HG03135 (cell line): ENCODE measurements at regions not wholly inside any gene's neighbourhood (a gene's known extent, or its start where the extent isn't known, plus 50 kb on each side); places are given as distances from the start of the nearest gene placed in this dataset.
"Not testable (repeated sequence)": the region's sequence is repeated elsewhere in the genome, so short reads cannot be mapped to it uniquely, and the experiment has no call there.

Source experiments
- ATAC-seq: cut with Tn5 transposase; IDR thresholded peaks from one replicate; pipeline ENCODE4 v1.9.1; 2021; ENCODE audit warnings: mild to moderate bottlenecking, moderate library complexity; ENCODE audit not compliant: unreplicated experiment

DNA sequence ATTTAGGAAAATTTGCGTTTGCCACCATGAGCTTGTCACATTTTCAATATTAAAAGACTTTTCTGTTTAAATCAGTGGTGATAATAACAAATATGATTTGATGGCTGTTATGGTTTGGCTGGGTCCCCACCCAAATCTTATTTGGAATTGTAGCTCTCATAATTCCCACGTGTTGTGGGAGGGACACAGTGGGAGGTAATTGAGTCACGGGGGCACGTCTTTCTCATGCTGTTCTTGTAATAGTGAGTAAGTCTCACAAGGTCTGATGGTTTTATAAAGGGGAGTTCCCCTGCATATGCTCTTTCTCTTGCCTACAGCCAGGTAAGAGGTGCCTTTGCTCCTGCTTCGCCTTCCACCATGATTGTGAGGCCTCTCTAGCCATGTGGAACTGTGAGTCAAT is 83.4 kb upstream of the RGPD4 start:
- ATAC-seq = no peak

GRCh38 chr2:107745100-107745499 is 81.6 kb upstream of the RGPD4 start:
- ATAC-seq = no peak

DNA sequence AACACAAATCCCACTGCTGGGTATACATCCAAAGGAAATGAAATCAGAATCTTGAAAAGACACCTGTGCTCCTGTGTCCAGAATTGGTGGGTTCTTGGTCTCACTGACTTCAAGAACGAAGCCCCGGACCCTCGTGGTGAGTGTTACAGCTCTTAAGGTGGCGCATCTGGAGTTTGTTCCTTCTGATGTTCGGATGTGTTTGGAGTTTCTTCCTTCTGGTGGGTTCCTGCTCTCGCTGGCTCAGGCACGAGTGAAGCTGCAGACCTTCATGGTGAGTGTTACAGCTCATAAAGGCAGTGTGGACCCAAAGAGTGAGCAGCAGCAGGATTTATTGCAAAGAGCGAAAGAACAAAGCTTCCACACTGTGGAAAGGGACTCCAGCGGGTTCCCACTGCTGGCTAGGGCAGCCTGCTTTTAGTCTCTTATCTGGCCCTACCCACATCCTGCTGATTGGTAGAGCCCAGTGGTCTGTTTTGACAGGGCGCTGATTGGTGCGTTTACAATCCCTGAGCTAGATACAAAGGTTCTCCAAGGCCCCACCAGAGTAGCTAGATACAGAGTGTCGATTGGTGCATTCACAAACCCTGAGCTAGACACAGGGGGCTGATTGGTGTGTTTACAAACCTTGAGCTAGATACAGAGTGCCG is 80.0 kb upstream of the RGPD4 start:
- ATAC-seq = not testable (repeated sequence)

DNA sequence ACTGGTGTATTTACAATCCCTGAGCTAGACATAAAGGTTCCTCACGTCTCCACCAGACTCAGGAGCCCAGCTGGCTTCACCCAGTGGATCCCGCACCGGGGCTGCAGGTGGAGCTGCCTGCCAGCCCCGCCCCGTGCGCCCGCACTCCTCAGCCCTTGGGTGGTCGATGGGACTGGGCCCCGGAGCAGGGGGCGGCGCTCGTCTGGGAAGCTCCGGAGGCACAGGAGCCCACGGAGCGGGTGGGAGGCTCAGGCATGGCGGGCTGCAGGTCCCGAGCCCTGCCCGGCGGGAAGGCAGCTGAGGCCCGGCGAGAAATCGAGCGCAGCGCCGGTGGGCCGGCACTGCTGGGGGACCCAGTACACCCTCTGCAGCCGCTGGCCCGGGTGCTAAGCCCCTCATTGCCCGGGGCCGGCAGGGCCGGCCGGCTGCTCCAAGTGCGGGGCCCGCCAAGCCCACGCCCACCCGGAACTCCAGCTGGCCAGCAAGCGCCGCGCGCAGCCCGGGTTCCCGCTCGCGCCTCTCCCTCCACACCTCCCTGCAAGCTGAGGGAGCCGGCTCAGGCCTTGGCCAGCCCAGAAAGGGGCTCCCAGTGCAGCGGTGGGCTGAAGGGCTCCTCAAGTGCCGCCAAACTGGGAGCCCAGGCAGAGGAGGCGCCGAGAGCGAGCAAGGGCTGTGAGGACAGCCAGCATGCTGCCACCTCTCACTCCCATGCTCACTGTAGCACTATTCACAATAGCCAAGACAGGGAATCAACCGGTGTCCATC is 79.3 kb upstream of the RGPD4 start:
- not testable (repeated sequence) for ATAC-seq

DNA sequence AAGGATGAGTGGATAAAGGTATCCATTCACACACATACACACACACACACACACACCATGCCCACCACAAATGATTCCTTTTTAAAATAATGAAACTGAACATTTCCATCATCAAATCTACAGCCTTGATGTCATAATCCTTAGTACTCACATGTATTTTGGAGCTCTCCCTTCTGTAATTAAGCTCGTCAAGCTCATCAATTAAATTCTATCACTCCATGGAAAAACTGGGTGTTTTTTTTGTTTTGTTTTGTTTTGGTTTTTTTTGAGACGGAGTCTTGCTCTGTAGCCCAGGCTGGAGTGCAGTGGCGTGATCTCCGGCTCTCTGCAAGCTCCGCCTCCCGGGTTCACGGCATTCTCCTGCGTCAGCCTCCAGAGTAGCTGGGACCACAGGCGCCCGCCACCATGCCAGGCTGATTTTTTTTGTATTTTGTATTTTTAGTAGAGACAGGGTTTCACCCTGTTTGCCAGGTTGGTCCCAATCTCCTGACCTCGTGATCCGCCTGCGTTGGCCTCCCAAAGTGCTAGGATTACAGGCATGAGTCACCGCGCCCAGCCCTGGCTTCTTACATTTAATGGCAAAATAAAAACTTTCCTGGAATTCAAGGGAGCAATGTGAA is 78.6 kb upstream of the RGPD4 start:
- ATAC-seq = no peak

- no peak for ATAC-seq
These were observed 74.8 kb upstream of the RGPD4 start for GRCh38 chr2:107751936-107752335.

DNA sequence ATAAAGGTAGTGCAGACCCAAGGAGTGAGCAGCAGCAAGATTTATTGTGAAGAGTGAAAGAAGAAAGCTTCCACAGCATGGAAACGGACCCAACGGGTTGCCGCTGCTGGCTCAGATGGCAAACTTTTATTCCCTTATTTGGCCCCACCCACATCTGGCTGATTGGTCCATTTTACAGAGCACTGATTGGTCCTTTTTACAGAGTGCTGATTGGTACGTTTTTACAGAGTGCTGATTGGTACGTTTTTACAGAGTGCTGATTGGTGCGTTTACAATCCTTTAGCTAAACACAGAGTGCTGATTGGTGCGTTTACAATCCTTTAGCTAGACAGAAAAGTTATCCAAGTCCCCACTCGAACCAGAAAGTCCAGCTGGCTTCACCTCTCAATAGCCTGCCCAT is 72.9 kb upstream of the RGPD4 start:
- ATAC-seq = not testable (repeated sequence)

- ATAC-seq = no peak
These were observed 69.5 kb upstream of the RGPD4 start for GRCh38 chr2:107757223-107757622.

DNA sequence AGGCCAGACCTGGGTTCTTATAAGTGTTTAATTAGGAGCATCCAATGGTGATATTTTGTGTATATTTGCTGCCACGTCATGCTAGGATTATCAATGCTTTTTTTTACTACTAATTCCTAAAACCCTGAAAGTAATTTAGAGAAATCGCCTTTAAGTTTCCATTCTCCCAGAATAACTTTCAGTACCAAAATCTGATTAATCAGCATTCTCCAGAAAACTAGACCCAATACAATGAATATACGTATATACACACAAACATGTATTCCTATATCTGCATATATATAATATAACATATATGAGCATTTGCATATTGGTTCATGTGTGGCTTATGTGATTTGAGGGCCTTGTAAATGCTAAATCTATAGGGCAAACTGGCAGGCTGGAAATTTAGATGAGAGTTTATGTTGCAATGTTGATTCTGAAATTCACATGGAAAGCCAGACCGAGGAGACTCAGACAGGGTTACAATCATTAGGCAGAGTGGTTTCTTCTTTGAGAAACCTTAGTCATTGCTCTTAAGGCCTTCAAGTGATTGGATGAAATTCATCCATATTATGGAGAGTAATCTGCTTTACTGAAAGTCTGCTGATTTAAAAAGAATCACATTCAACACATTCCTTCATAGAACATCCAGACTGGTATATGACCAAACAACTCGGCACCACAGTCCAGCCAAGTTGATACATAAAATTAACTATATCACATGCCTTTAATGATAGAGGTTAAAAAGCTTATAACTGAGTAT is 65.9 kb upstream of the RGPD4 start:
- ATAC-seq = no peak

DNA sequence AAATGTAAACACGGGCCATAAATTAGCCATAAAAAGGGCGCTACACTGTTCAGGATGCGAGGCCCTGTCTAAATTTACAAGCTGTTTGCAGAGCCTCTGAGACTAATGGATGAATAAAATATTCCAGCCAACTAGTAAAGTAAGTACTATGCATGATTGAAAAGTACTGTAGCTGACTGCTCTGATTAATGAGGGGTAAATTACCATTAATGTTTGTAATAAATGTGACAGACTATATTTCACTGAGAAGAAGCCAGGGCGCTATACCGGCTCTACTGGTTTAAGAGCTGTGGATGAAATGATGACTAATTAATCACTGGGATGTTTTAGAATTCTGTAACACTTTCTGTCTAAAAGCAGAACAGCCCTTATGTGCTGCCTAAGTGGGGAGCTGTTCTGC is 54.3 kb upstream of the RGPD4 start:
- no peak for ATAC-seq

GRCh38 chr2:107775211-107775610 is 51.5 kb upstream of the RGPD4 start:
- ATAC-seq = no peak

GRCh38 chr2:107775791-107776190 is 50.9 kb upstream of the RGPD4 start:
- no peak for ATAC-seq

DNA sequence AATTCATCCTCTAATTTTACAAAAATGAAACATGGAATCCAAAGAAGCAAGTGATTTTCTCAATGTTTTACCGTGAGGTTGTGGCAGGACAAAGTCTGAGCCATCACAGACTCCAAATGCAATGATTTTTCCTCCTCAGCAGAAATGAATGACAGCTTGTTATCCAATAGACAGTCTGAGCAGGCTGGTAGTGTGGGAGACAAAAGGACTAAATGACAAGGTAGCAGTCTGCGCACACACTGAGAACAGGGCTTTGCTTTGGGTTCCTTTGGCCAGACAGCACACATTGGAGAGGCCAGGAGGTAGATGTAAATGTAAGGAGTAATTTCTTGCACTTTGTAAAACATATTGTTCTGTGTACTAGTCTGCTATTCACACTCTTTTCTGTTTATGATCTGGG is 50.3 kb upstream of the RGPD4 start:
- no peak for ATAC-seq
